ENCODE measurements at regions not wholly inside any gene's neighbourhood (a gene's known extent, or its start where the extent isn't known, plus 50 kb on each side); places are given as distances from the start of the nearest gene placed in this dataset.

- TF ChIP-seq CTCF (IDR thresholded peaks at IDR 0.05), result no peak
- no peak for TF ChIP-seq POLR2A (IDR thresholded peaks at IDR 0.05)
- no peak for TF ChIP-seq POLR2AphosphoS5 (IDR thresholded peaks at IDR 0.05; ENCODE audit: insufficient read depth in 1 of 2, low read depth in 1 of 2)
Observed at GRCh38 chr7:119102291-119102690, 877.8 kb downstream of the ANKRD7 start.

Measured in vagina (tissue), 2 donors.